Duodenal mucosa (tissue), 2 donors: ENCODE measurements at regions not wholly inside any gene's neighbourhood (a gene's known extent, or its start where the extent isn't known, plus 50 kb on each side); places are given as distances from the start of the nearest gene placed in this dataset.
"Not testable (repeated sequence)": the region's sequence is repeated elsewhere in the genome, so short reads cannot be mapped to it uniquely, and the experiment has no call there.

Experiments used
- H3K27ac ChIP-seq: one replicate; pipeline ENCODE4 v1.7.0; 2013; ENCODE audit warnings: low read depth, low read length
- H3K27me3 ChIP-seq, 2 donors: one replicate each; pipeline ENCODE4 v1.7.0; 2013; ENCODE audit warnings: low read length in 2 of 2, control low read depth in 1 of 2; ENCODE audit not compliant: insufficient read depth in 2 of 2, control insufficient read depth in 1 of 2
- H3K36me3 ChIP-seq, 2 donors: one replicate each; pipeline ENCODE4 v1.7.0; 2013; ENCODE audit warnings: low read length in 2 of 2, control low read depth in 1 of 2; ENCODE audit not compliant: insufficient read depth in 2 of 2, control insufficient read depth in 1 of 2
- H3K4me1 ChIP-seq, 2 donors: one replicate each; pipeline ENCODE4 v1.7.0; 2013; ENCODE audit warnings: low read length in 2 of 2, control low read depth in 1 of 2; ENCODE audit not compliant: insufficient read depth in 2 of 2, control insufficient read depth in 1 of 2
- H3K4me3 ChIP-seq, 2 donors: one replicate each; pipeline ENCODE4 v1.7.0; 2013; ENCODE audit warnings: low read length in 2 of 2, low read depth in 1 of 2
- H3K9ac ChIP-seq, 2 donors: one replicate each; pipeline ENCODE4 v1.7.0; 2013; ENCODE audit warnings: low read length in 2 of 2, low read depth in 1 of 2
- H3K9me3 ChIP-seq, 2 donors: one replicate each; pipeline ENCODE4 v1.7.0; 2013; ENCODE audit warnings: low read length in 2 of 2, control low read depth in 1 of 2; ENCODE audit not compliant: control insufficient read depth in 1 of 2

GRCh38 chr21:18776936-18777335 is 373.4 kb upstream of the TMPRSS15 start:
- no peak overlapping the region for H3K27ac ChIP-seq
- H3K9ac ChIP-seq = no peak overlapping the region
- no peaks in the 10 kb centered on the region for H3K27me3 ChIP-seq
- no peaks in the 10 kb centered on the region for H3K36me3 ChIP-seq
- H3K9me3 ChIP-seq = no peaks in the 10 kb centered on the region
- no peak overlapping the region for H3K4me3 ChIP-seq
- no peaks in the 10 kb centered on the region for H3K4me1 ChIP-seq

GRCh38 chr21:18782721-18783120 is 379.1 kb upstream of the TMPRSS15 start:
- Histone ChIP-seq H3K4me1 (no peaks in the 10 kb centered on the region), H3K4me3 (no peak overlapping the region), H3K27ac (no peak overlapping the region), H3K9me3 (no peaks in the 10 kb centered on the region), H3K36me3 (no peaks in the 10 kb centered on the region), H3K27me3 (no peaks in the 10 kb centered on the region), H3K9ac (no peak overlapping the region)

- Histone ChIP-seq H3K27me3 (no peaks in the 10 kb centered on the region), H3K36me3 (no peaks in the 10 kb centered on the region), H3K9me3 (no peaks in the 10 kb centered on the region), H3K4me1 (no peaks in the 10 kb centered on the region), H3K9ac (no peak overlapping the region), H3K4me3 (no peak overlapping the region), H3K27ac (no peak overlapping the region)
Observed at GRCh38 chr21:18801468-18801867, 397.9 kb upstream of the TMPRSS15 start.

- Histone ChIP-seq H3K36me3 (no peaks in the 10 kb centered on the region), H3K9ac (no peak overlapping the region), H3K27me3 (no peaks in the 10 kb centered on the region), H3K9me3 (no peaks in the 10 kb centered on the region), H3K27ac (no peak overlapping the region), H3K4me1 (no peaks in the 10 kb centered on the region), H3K4me3 (no peak overlapping the region)
Observed at GRCh38 chr21:18803624-18804023, 400.0 kb upstream of the TMPRSS15 start.

GRCh38 chr21:18810136-18810535 is 406.6 kb upstream of the TMPRSS15 start:
- Histone ChIP-seq H3K9ac (no peak overlapping the region), H3K27me3 (no peaks in the 10 kb centered on the region), H3K27ac (no peak overlapping the region), H3K4me1 (no peaks in the 10 kb centered on the region), H3K9me3 (no peaks in the 10 kb centered on the region), H3K36me3 (no peaks in the 10 kb centered on the region), H3K4me3 (no peak overlapping the region)

- no peaks in the 10 kb centered on the region for H3K36me3 ChIP-seq
- no peaks in the 10 kb centered on the region for H3K4me1 ChIP-seq
- H3K9ac ChIP-seq = no peak overlapping the region
- H3K27ac ChIP-seq = no peak overlapping the region
- H3K9me3 ChIP-seq = no peaks in the 10 kb centered on the region
- no peak overlapping the region for H3K4me3 ChIP-seq
- H3K27me3 ChIP-seq = no peaks in the 10 kb centered on the region
Observed at GRCh38 chr21:18812308-18812707, 408.7 kb upstream of the TMPRSS15 start.

- Histone ChIP-seq H3K4me1 (no peaks in the 10 kb centered on the region), H3K36me3 (no peaks in the 10 kb centered on the region), H3K9me3 (no peaks in the 10 kb centered on the region), H3K27ac (no peak overlapping the region), H3K27me3 (no peaks in the 10 kb centered on the region), H3K9ac (no peak overlapping the region), H3K4me3 (no peak overlapping the region)
Observed at GRCh38 chr21:18819507-18819906, 415.9 kb upstream of the TMPRSS15 start.

- Histone ChIP-seq H3K4me1 (no peaks in the 10 kb centered on the region), H3K36me3 (no peaks in the 10 kb centered on the region), H3K27ac (no peak overlapping the region), H3K9me3 (no peaks in the 10 kb centered on the region), H3K9ac (no peak overlapping the region), H3K27me3 (no peaks in the 10 kb centered on the region), H3K4me3 (no peak overlapping the region)
Observed at GRCh38 chr21:18826562-18826961, 423.0 kb upstream of the TMPRSS15 start.

GRCh38 chr21:18831942-18832676 is 428.5 kb upstream of the TMPRSS15 start:
- H3K36me3 ChIP-seq = no peaks in the 10 kb centered on the region
- no peaks in the 10 kb centered on the region for H3K4me1 ChIP-seq
- H3K9me3 ChIP-seq = no peaks in the 10 kb centered on the region
- H3K27me3 ChIP-seq = no peaks in the 10 kb centered on the region
- H3K9ac ChIP-seq = no peak overlapping the region
- H3K4me3 ChIP-seq = no peak overlapping the region
- H3K27ac ChIP-seq = no peak overlapping the region

- Histone ChIP-seq H3K27me3 (no peaks in the 10 kb centered on the region), H3K9ac (no peak overlapping the region), H3K27ac (no peak overlapping the region), H3K4me1 (no peaks in the 10 kb centered on the region), H3K4me3 (no peak overlapping the region), H3K36me3 (no peaks in the 10 kb centered on the region), H3K9me3 (no peaks in the 10 kb centered on the region)
Observed at GRCh38 chr21:18832950-18833349, 429.4 kb upstream of the TMPRSS15 start.

- not testable (repeated sequence) for H3K27me3 ChIP-seq, H3K4me1 ChIP-seq
Observed at GRCh38 chr21:18834121-18834520, 430.5 kb upstream of the TMPRSS15 start.

More at GRCh38 chr21:18834121-18834520, 430.5 kb upstream of the TMPRSS15 start:
- H3K4me3 ChIP-seq, H3K9ac ChIP-seq, H3K9me3 ChIP-seq, H3K27ac ChIP-seq, H3K36me3 ChIP-seq: not testable (repeated sequence)
